Liver (tissue), 3 donors: ENCODE measurements at regions not wholly inside any gene's neighbourhood (a gene's known extent, or its start where the extent isn't known, plus 50 kb on each side); places are given as distances from the start of the nearest gene placed in this dataset.

ENCODE experiments used
- ATF3 ChIP-seq: IDR thresholded peaks from 2 replicates; pipeline ENCODE4 v1.6.1; 2016; ENCODE audit warnings: antibody characterized with exemption
- EGR1 ChIP-seq, 2 donors: IDR thresholded peaks; 2 replicates each; pipeline ENCODE4 v1.6.1; 2016 to 2018; ENCODE audit warnings: antibody characterized with exemption in 2 of 2, low read depth in 2 of 2
- FOXA1 ChIP-seq: IDR thresholded peaks from 2 replicates; pipeline ENCODE4 v1.6.1; 2016; ENCODE audit warnings: antibody characterized with exemption
- FOXA2 ChIP-seq: IDR thresholded peaks from 2 replicates; pipeline ENCODE4 v1.6.1; 2016; ENCODE audit warnings: antibody characterized with exemption
- JUND ChIP-seq, 2 donors: IDR thresholded peaks; 2 replicates each; pipeline ENCODE4 v1.6.1; 2016; ENCODE audit warnings: antibody characterized with exemption in 2 of 2
- NR2F2 ChIP-seq: IDR thresholded peaks from 2 replicates; pipeline ENCODE4 v1.6.1; 2016; ENCODE audit warnings: antibody characterized with exemption
- RAD21 ChIP-seq, 2 donors: IDR thresholded peaks; 2 replicates each; pipeline ENCODE4 v1.6.1; 2016; ENCODE audit warnings: antibody characterized with exemption in 2 of 2, mild to moderate bottlenecking in 2 of 2
- REST ChIP-seq: IDR thresholded peaks from 2 replicates; pipeline ENCODE4 v1.6.1; 2016; ENCODE audit warnings: antibody characterized with exemption, mild to moderate bottlenecking
- RXRA ChIP-seq, 2 donors: IDR thresholded peaks; 2 replicates each; pipeline ENCODE4 v1.6.1; 2017 to 2018; ENCODE audit warnings: antibody characterized with exemption in 2 of 2, mild to moderate bottlenecking in 1 of 2
- TAF1 ChIP-seq: conservative IDR thresholded peaks from 2 replicates; pipeline ENCODE4 v1.6.1; 2016; ENCODE audit warnings: antibody characterized with exemption, mild to moderate bottlenecking
- YY1 ChIP-seq: IDR thresholded peaks from 2 replicates; pipeline ENCODE4 v1.6.1; 2016; ENCODE audit warnings: antibody characterized with exemption, mild to moderate bottlenecking
- TF ChIP-seq, protein P1 (sequence below): fragments of 150-350 bp; IDR thresholded peaks from 2 replicates; pipeline ENCODE4 v1.5.1; 2017; ENCODE audit warnings: improper control_type of control experiment, low read depth, low read length; ENCODE audit not compliant: missing input control
- TF ChIP-seq, protein P2 (sequence below): IDR thresholded peaks from 2 replicates; pipeline ENCODE4 v1.6.1; 2016; ENCODE audit warnings: antibody characterized with exemption
- donor health status: healthy.
- donor health status: healthy.

GRCh38 chrX:1074755-1075154, 137.7 kb downstream of the CRLF2 start:
- TF ChIP-seq, protein P1, sequence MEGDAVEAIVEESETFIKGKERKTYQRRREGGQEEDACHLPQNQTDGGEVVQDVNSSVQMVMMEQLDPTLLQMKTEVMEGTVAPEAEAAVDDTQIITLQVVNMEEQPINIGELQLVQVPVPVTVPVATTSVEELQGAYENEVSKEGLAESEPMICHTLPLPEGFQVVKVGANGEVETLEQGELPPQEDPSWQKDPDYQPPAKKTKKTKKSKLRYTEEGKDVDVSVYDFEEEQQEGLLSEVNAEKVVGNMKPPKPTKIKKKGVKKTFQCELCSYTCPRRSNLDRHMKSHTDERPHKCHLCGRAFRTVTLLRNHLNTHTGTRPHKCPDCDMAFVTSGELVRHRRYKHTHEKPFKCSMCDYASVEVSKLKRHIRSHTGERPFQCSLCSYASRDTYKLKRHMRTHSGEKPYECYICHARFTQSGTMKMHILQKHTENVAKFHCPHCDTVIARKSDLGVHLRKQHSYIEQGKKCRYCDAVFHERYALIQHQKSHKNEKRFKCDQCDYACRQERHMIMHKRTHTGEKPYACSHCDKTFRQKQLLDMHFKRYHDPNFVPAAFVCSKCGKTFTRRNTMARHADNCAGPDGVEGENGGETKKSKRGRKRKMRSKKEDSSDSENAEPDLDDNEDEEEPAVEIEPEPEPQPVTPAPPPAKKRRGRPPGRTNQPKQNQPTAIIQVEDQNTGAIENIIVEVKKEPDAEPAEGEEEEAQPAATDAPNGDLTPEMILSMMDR, result no peak
- no peak for TF ChIP-seq FOXA1
- no peak for TF ChIP-seq RAD21 (IDR thresholded peaks at IDR 0.05)
- TF ChIP-seq TAF1, result no peak
- TF ChIP-seq, protein P2, sequence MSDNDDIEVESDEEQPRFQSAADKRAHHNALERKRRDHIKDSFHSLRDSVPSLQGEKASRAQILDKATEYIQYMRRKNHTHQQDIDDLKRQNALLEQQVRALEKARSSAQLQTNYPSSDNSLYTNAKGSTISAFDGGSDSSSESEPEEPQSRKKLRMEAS, result no peak
- TF ChIP-seq EGR1 (IDR thresholded peaks at IDR 0.05; ENCODE audit: low read depth in 2 of 2), result no peak
- no peak for TF ChIP-seq RXRA (IDR thresholded peaks at IDR 0.05)
- TF ChIP-seq REST, result no peak
- no peak for TF ChIP-seq FOXA2
- no peak for TF ChIP-seq ATF3
- TF ChIP-seq YY1, result no peak
- TF ChIP-seq NR2F2, result no peak
- no peak for TF ChIP-seq JUND (IDR thresholded peaks at IDR 0.05)
